ENCODE measurements at regions not wholly inside any gene's neighbourhood (a gene's known extent, or its start where the extent isn't known, plus 50 kb on each side); places are given as distances from the start of the nearest gene placed in this dataset.
"Not testable (repeated sequence)": the region's sequence is repeated elsewhere in the genome, so short reads cannot be mapped to it uniquely, and the experiment has no call there.

DNA sequence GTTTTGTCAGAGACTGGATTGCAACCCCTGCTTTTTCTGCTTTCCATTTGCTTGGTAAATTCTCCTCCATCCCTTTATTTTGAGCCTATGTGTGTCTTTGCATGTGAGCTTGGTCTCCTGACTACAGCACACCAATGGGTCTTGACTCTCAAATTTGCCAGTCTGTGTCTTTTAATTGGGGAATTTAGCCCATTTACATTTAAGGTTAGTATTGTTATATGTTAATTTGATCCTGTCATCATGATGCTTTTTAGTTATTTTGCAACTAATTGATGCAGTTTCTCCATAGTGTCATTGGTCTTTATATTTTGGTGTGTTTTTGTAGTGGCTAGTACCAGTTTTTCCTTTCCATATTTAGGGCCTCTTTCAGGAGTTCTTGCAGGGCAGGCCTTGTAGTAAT lies 133.8 kb upstream of the RORA start:
- not testable (repeated sequence) for DNase-seq (ENCODE audit: low read depth in 1 of 2, low spot score in 2 of 2); H3K27me3 ChIP-seq (replicated peaks); H3K4me3 ChIP-seq; H3K36me3 ChIP-seq; H3K9me3 ChIP-seq (replicated peaks); H3K4me1 ChIP-seq (replicated peaks); H3K27ac ChIP-seq

GRCh38 chr15:61344293-61344692 lies 115.2 kb upstream of the RORA start:
- H3K27ac ChIP-seq = no peak overlapping the region
- no peak for DNase-seq (ENCODE audit: low read depth in 1 of 2, low spot score in 2 of 2)
- no peaks in the 10 kb centered on the region for H3K9me3 ChIP-seq (replicated peaks)
- no peaks in the 10 kb centered on the region for H3K36me3 ChIP-seq
- no peak overlapping the region for H3K4me3 ChIP-seq
- H3K4me1 ChIP-seq (replicated peaks) = no peaks in the 10 kb centered on the region
- no peaks in the 10 kb centered on the region for H3K27me3 ChIP-seq (replicated peaks)

DNA sequence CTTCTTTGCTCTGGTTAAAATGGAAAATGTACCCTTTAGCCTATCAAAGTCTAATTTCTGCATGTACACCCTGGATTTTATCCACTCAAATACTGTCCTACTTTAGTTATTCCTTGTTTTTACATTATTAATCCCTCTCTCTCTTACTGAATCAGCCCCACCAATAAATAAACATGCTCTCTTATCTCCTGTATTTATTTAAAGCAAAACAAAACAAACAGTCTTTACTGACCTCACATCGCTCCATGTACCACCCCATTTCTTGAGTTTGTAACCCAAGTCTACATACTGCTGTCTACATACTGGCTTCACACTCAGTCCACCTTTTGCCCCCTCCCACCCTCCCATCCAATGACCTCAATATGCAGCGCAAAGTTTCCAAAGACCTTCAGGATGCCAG lies 113.3 kb upstream of the RORA start:
- Histone ChIP-seq H3K27me3 (replicated peaks) (no peaks in the 10 kb centered on the region), H3K9me3 (replicated peaks) (no peaks in the 10 kb centered on the region), H3K36me3 (no peaks in the 10 kb centered on the region), H3K4me1 (replicated peaks) (no peaks in the 10 kb centered on the region), H3K4me3 (no peak overlapping the region), H3K27ac (no peak overlapping the region)
- no peak for DNase-seq (ENCODE audit: low read depth in 1 of 2, low spot score in 2 of 2)

GRCh38 chr15:61339516-61339915 lies 110.4 kb upstream of the RORA start:
- no peaks in the 10 kb centered on the region for H3K27me3 ChIP-seq (replicated peaks)
- no peak for DNase-seq (ENCODE audit: low read depth in 1 of 2, low spot score in 2 of 2)
- H3K4me1 ChIP-seq (replicated peaks) = no peaks in the 10 kb centered on the region
- H3K4me3 ChIP-seq = no peak overlapping the region
- H3K36me3 ChIP-seq = no peaks in the 10 kb centered on the region
- no peak overlapping the region for H3K27ac ChIP-seq
- H3K9me3 ChIP-seq (replicated peaks) = no peaks in the 10 kb centered on the region

DNA sequence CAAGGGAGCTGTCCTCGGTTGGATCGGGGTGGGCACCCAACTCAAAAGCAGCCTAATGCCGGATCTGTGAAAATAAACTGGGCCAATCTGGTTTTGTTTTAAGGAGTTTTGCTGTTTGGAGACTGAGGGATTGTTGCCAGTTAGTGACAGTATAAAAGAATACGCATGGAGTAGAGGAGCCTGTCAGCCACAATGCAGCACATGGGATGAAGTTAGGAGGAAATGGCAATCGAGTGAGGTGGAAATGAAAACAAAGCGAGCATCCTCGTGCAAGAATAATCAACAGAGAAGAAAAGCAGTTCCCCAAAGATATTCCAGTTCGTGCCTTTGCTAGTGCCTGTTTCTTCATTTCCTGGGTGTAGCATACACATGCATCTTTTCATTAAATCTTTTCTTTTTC lies 108.4 kb upstream of the RORA start:
- Histone ChIP-seq H3K27me3 (replicated peaks) (no peaks in the 10 kb centered on the region), H3K27ac (no peak overlapping the region), H3K4me3 (no peak overlapping the region), H3K9me3 (replicated peaks) (no peaks in the 10 kb centered on the region), H3K36me3 (no peaks in the 10 kb centered on the region), H3K4me1 (replicated peaks) (no peaks in the 10 kb centered on the region)
- DNase-seq (ENCODE audit: low read depth in 1 of 2, low spot score in 2 of 2) = no peak

DNA sequence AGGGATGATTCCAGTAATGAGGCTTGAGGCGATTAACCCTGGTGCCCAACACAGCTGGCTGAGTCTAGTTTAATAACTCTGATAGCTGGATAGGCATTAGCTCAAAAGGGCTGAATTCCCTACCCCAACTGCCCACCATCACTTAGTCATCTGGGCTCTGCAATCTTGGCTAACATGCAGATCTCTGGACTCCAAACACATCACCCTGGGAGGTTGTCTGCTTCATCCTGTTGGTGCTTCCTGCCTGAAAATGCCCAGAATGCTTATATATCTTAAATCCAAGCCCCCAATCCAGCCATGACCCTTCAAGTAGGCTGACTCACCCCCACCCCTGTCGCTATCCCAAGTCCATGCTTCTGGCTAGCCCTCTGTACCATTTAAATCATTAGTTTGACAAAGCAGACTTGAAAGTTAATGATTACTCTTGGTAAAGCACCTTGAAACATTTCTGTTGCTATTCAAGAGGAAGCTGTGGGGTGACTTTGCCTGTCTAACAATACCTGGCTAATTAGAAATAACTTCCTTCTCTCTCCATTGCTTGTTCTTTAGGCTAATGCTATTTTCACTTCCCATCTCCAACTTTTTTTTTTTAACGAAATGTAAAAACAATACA lies 107.0 kb upstream of the RORA start:
- H3K27ac ChIP-seq = no peak overlapping the region
- no peaks in the 10 kb centered on the region for H3K4me1 ChIP-seq (replicated peaks)
- H3K27me3 ChIP-seq (replicated peaks) = no peaks in the 10 kb centered on the region
- H3K4me3 ChIP-seq = no peak overlapping the region
- H3K36me3 ChIP-seq = no peaks in the 10 kb centered on the region
- H3K9me3 ChIP-seq (replicated peaks) = no peaks in the 10 kb centered on the region
- DNase-seq (ENCODE audit: low read depth in 1 of 2, low spot score in 2 of 2) = no peak

- H3K4me1 ChIP-seq (replicated peaks); H3K27me3 ChIP-seq (replicated peaks); H3K4me3 ChIP-seq; H3K9me3 ChIP-seq (replicated peaks); H3K27ac ChIP-seq; H3K36me3 ChIP-seq; DNase-seq (ENCODE audit: low read depth in 1 of 2, low spot score in 2 of 2): not testable (repeated sequence)
Observed at GRCh38 chr15:61334714-61335113, 105.6 kb upstream of the RORA start.

GRCh38 chr15:61331019-61331418 lies 101.9 kb upstream of the RORA start:
- DNase-seq (ENCODE audit: low read depth in 1 of 2, low spot score in 2 of 2) = no peak
- no peaks in the 10 kb centered on the region for H3K9me3 ChIP-seq (replicated peaks)
- no peak overlapping the region for H3K27ac ChIP-seq

GRCh38 chr15:61327019-61327631 lies 98.0 kb upstream of the RORA start:
- H3K27ac ChIP-seq = no peak overlapping the region
- H3K4me1 ChIP-seq (replicated peaks) = no peaks in the 10 kb centered on the region
- H3K9me3 ChIP-seq (replicated peaks) = no peaks in the 10 kb centered on the region
- no peaks in the 10 kb centered on the region for H3K36me3 ChIP-seq
- DNase-seq (ENCODE audit: low read depth in 1 of 2, low spot score in 2 of 2) = no peak
- no peak overlapping the region for H3K4me3 ChIP-seq
- no peaks in the 10 kb centered on the region; the same call in 1 of the 2 replicates for H3K27me3 ChIP-seq (replicated peaks)

More at GRCh38 chr15:61331019-61331418, 101.9 kb upstream of the RORA start:
- no peaks in the 10 kb centered on the region for H3K36me3 ChIP-seq
- H3K27me3 ChIP-seq (replicated peaks) = no peaks in the 10 kb centered on the region; the same call in 1 of the 2 replicates
- no peaks in the 10 kb centered on the region for H3K4me1 ChIP-seq (replicated peaks)
- no peak overlapping the region for H3K4me3 ChIP-seq

- H3K4me1 ChIP-seq (replicated peaks) = no peaks in the 10 kb centered on the region
- H3K27ac ChIP-seq = no peak overlapping the region
- no peak for DNase-seq (ENCODE audit: low read depth in 1 of 2, low spot score in 2 of 2)
- no peak overlapping the region for H3K4me3 ChIP-seq
- no peaks in the 10 kb centered on the region for H3K27me3 ChIP-seq (replicated peaks)
- no peaks in the 10 kb centered on the region for H3K36me3 ChIP-seq
- no peaks in the 10 kb centered on the region for H3K9me3 ChIP-seq (replicated peaks)
Observed at GRCh38 chr15:61319892-61320291, 90.8 kb upstream of the RORA start.

DNA sequence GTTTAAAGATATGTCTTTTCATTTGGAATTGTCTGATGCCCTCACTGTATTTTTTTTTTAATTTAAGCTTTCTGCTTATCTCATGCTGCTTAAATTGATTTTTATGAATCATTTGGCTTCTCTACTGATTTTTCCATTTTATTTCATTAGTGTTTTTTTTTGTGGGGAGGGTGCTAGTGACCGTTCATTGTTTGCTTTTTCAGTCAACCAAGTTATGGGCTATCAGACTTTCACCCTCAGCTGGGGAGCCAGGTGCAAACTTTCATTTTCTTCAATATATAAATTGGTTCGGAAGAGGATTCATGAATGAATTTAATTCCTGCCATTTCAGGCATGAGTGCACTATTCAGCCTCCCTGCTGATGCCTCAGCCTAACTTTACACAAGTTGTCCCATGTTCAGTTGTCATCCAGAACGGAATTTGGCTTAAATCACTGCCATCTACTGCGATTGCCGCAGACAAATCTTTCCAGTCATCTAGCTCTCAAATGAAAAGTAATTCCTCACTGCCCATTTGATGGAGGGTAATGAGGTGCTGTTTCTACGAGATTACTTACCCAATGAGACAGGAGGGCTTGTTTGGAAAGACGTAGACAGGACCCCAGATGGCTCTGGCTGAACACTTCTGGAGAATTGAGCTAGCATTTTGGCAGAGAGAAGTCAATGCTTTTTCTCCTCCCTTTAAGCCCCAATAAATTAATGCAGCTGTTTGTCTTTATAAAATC lies 89.9 kb upstream of the RORA start:
- H3K36me3 ChIP-seq = no peaks in the 10 kb centered on the region
- H3K4me3 ChIP-seq = no peak overlapping the region
- H3K4me1 ChIP-seq (replicated peaks) = no peaks in the 10 kb centered on the region
- no peak overlapping the region for H3K27ac ChIP-seq
- no peaks in the 10 kb centered on the region for H3K9me3 ChIP-seq (replicated peaks)
- H3K27me3 ChIP-seq (replicated peaks) = no peaks in the 10 kb centered on the region
- DNase-seq (ENCODE audit: low read depth in 1 of 2, low spot score in 2 of 2) = no peak

DNA sequence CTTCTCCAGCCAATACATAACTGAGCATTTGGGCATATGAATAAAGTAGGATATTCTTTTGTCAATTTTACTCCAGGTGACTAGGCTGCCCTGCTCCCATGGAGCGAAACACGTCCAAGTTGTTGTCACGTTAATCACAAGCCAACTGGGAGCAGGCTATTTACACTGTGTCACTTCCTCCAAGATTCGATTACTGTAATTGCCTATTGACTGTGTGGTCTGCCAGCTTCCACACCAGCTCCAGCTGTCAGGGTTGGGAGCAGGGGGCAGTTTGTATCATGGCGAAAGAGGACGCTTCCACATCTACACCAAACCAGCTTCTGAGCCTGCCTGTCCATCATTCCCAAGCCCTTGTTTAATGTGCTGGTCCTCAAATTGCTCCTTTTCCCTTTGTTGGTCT lies 89.2 kb upstream of the RORA start:
- no peak for DNase-seq (ENCODE audit: low read depth in 1 of 2, low spot score in 2 of 2)
- Histone ChIP-seq H3K4me3 (no peak overlapping the region), H3K27me3 (replicated peaks) (no peaks in the 10 kb centered on the region), H3K27ac (no peak overlapping the region), H3K36me3 (no peaks in the 10 kb centered on the region), H3K9me3 (replicated peaks) (no peaks in the 10 kb centered on the region), H3K4me1 (replicated peaks) (no peaks in the 10 kb centered on the region)

GRCh38 chr15:61315471-61315870 lies 86.4 kb upstream of the RORA start:
- no peaks in the 10 kb centered on the region for H3K9me3 ChIP-seq (replicated peaks)

DNA sequence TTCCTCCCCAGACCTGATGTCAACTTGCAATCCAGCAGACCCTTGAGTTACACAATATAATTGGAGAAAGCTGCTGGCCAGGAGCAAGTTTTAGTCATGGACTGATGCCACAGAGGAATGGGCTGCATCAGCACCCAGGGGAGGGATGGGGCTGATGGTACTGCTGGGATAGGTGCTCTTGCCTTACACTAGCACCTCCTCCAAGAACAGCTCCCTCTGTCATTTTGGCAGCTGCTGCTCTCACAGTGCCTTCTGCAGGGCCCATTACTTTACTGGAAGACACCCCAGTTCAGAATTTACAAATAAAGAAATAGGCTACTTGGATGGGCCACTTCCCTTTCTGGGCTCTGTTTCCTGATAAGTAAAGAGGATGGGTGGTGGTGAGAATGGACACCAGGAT lies 85.3 kb upstream of the RORA start:
- H3K27me3 ChIP-seq (replicated peaks) = no peaks in the 10 kb centered on the region
- H3K4me1 ChIP-seq (replicated peaks) = no peaks in the 10 kb centered on the region
- H3K9me3 ChIP-seq (replicated peaks) = no peaks in the 10 kb centered on the region
- DNase-seq (ENCODE audit: low read depth in 1 of 2, low spot score in 2 of 2) = no peak
- no peak overlapping the region for H3K4me3 ChIP-seq
- H3K36me3 ChIP-seq = no peaks in the 10 kb centered on the region
- H3K27ac ChIP-seq = no peak overlapping the region

More at GRCh38 chr15:61315471-61315870, 86.4 kb upstream of the RORA start:
- Histone ChIP-seq H3K27ac (no peak overlapping the region), H3K27me3 (replicated peaks) (no peaks in the 10 kb centered on the region), H3K4me1 (replicated peaks) (no peaks in the 10 kb centered on the region), H3K4me3 (no peak overlapping the region), H3K36me3 (no peaks in the 10 kb centered on the region)
- DNase-seq (ENCODE audit: low read depth in 1 of 2, low spot score in 2 of 2) = no peak
